A549 (cell line): ENCODE measurements at regions not wholly inside any gene's neighbourhood (a gene's known extent, or its start where the extent isn't known, plus 50 kb on each side); places are given as distances from the start of the nearest gene placed in this dataset.

Source experiments
- ATAC-seq, 2 experiments: fragments of 200-7000 bp in 1 of 2; fragments of >200 bp in 1 of 2; cut with Nextera tagmentation in 1 of 2; cut with Tn5 transposase in 1 of 2; 3 replicates each; pipeline versions ENCODE4 v1.8.0 to v1.9.1; 2018 to 2020; ENCODE audit warnings: mild to moderate bottlenecking in 1 of 2, moderate library complexity in 1 of 2
- CTCF ChIA-PET: fragments of 300-600 bp; sonication (Branson Sonifier 250); formaldehyde crosslinking; extraction: SDS; loops from one replicate; lab custom pipeline; 2021; ENCODE audit warnings: antibody characterized with exemption, inconsistent platforms; lab: Yijun Ruan, JAX
- POLR2A ChIA-PET: fragments of 350-600 bp; formaldehyde crosslinking; extraction: SDS; loops from one replicate; lab custom pipeline; 2021; ENCODE audit warnings: antibody characterized with exemption, inconsistent platforms; lab: Yijun Ruan, JAX
- DNase-seq, 2 experiments: peaks; one replicate each; pipeline versions ENCODE4 v3.0.0 to v3.0.0-alpha.2; 2011 to 2016; ENCODE audit warnings: low read depth in 1 of 2, low spot score in 1 of 2
- FAIRE-seq: peaks from 2 replicates; lab custom pipeline; 2011; peaks lifted over from hg19 to GRCh38; lab: Jason Lieb, UNC
- H3K27ac ChIP-seq, 2 experiments: fragments of >200 bp; sonication (Bioruptor Twin); formaldehyde crosslinking; 3 replicates each; pipeline ENCODE4 v1.5.1; 2016 to 2017
- H3K4me1 ChIP-seq: fragments of >200 bp; sonication (Bioruptor Twin); formaldehyde crosslinking; 3 replicates; pipeline ENCODE4 v1.6.1; 2016
- H3K4me2 ChIP-seq: fragments of >200 bp; sonication (Bioruptor Twin); formaldehyde crosslinking; 3 replicates; pipeline ENCODE4 v1.6.1; 2016
- H3K4me3 ChIP-seq: fragments of >200 bp; sonication (Bioruptor Twin); formaldehyde crosslinking; 3 replicates; pipeline ENCODE4 v1.5.1; 2016
- H3K9me3 ChIP-seq: fragments of >200 bp; sonication (Bioruptor Twin); formaldehyde crosslinking; 3 replicates; pipeline ENCODE4 v1.6.1; 2016
- BHLHE40 ChIP-seq: IDR thresholded peaks from 2 replicates; pipeline ENCODE4 v1.6.1; 2012; ENCODE audit warnings: low read depth, low read length, inconsistent platforms
- CEBPB ChIP-seq, 2 experiments: fragments of >200 bp in 1 of 2; sonication (Bioruptor Twin) in 1 of 2; formaldehyde crosslinking in 1 of 2; IDR thresholded peaks; 2 replicates each; pipeline ENCODE4 v1.6.1; 2012 to 2016
- EHF ChIP-seq: fragments of 250-450 bp; sonication (Bioruptor Pico); IDR thresholded peaks from 2 replicates; pipeline ENCODE4 v1.5.0; 2020; ENCODE audit warnings: mild to moderate bottlenecking
- EHMT2 ChIP-seq: fragments of 200-600 bp; sonication (generic); IDR thresholded peaks from 2 replicates; pipeline ENCODE4 v1.6.1; 2016; ENCODE audit warnings: antibody characterized with exemption, low read depth, mild to moderate bottlenecking, moderate library complexity
- EP300 ChIP-seq, 2 experiments: fragments of >200 bp; sonication (Bioruptor Twin); formaldehyde crosslinking; IDR thresholded peaks; 2 replicates in 1 of 2; 3 replicates in 1 of 2; pipeline ENCODE4 v1.6.1; 2016 to 2017
- FOXS1 ChIP-seq: fragments of 250-450 bp; sonication (Bioruptor Pico); IDR thresholded peaks from 2 replicates; pipeline ENCODE4 v1.5.0; 2020; ENCODE audit warnings: mild to moderate bottlenecking, moderate library complexity
- HDAC2 ChIP-seq: fragments of 200-600 bp; sonication (generic); IDR thresholded peaks from 2 replicates; pipeline ENCODE4 v1.6.1; 2016
- HEYL ChIP-seq: fragments of 250-450 bp; sonication (Bioruptor Pico); IDR thresholded peaks from 2 replicates; pipeline ENCODE4 v1.8.0; 2021; ENCODE audit warnings: mild to moderate bottlenecking, moderate library complexity
- HOXB13 ChIP-seq: fragments of 250-450 bp; sonication (Bioruptor Pico); IDR thresholded peaks from 2 replicates; pipeline ENCODE4 v1.5.0; 2020; ENCODE audit warnings: low read depth, mild to moderate bottlenecking, moderate library complexity
- NR3C1 ChIP-seq: fragments of >200 bp; sonication (Bioruptor Twin); formaldehyde crosslinking; IDR thresholded peaks from 3 replicates; pipeline ENCODE4 v1.6.1; 2017
- PHF8 ChIP-seq: fragments of 200-600 bp; sonication (generic); IDR thresholded peaks from 2 replicates; pipeline ENCODE4 v1.6.1; 2016; ENCODE audit warnings: low read depth, mild to moderate bottlenecking, antibody characterized with exemption, moderate library complexity, borderline replicate concordance
- RAD21 ChIP-seq, 2 experiments: fragments of >200 bp in 1 of 2; sonication (Bioruptor Twin) in 1 of 2; formaldehyde crosslinking in 1 of 2; IDR thresholded peaks in 1 of 2; conservative IDR thresholded peaks in 1 of 2; 2 replicates in 1 of 2; 3 replicates in 1 of 2; pipeline ENCODE4 v1.6.1; 2012 to 2018; ENCODE audit warnings: inconsistent platforms in 1 of 2
- SMC3 ChIP-seq: fragments of >200 bp; sonication (Bioruptor Twin); formaldehyde crosslinking; IDR thresholded peaks from 3 replicates; pipeline ENCODE4 v1.6.1; 2018; ENCODE audit warnings: inconsistent platforms
- TFCP2L1 ChIP-seq: fragments of 250-450 bp; sonication (Bioruptor Pico); IDR thresholded peaks from 2 replicates; pipeline ENCODE4 v1.5.0; 2021; ENCODE audit warnings: mild to moderate bottlenecking
- ZFP36 ChIP-seq: fragments of 450-650 bp; IDR thresholded peaks from 2 replicates; pipeline ENCODE4 v1.6.1; 2014; ENCODE audit warnings: borderline replicate concordance; ENCODE audit not compliant: partially characterized antibody
- WGBS: methylation state at CpG from one replicate; pipeline ENCODE4 v1.1.6; 2017; ENCODE audit errors: missing lambda C conversion rate; 5-methylcytosine and 5-hydroxymethylcytosine counted together
- TF ChIP-seq, protein P1 (sequence below): fragments of >200 bp; sonication (Bioruptor Twin); formaldehyde crosslinking; IDR thresholded peaks from 3 replicates; pipeline ENCODE4 v1.5.1; 2016
- TF ChIP-seq, protein P2 (sequence below): IDR thresholded peaks from 2 replicates; pipeline ENCODE4 v1.6.1; 2012
- TF ChIP-seq, protein P3 (sequence below): fragments of 200-600 bp; sonication (generic); IDR thresholded peaks from 2 replicates; pipeline ENCODE4 v1.6.1; 2016; ENCODE audit warnings: antibody characterized with exemption, mild to moderate bottlenecking, moderate library complexity
- TF ChIP-seq, protein P4 (sequence below): fragments of 250-450 bp; sonication (Bioruptor Pico); IDR thresholded peaks from 2 replicates; pipeline ENCODE4 v1.5.0; 2020; ENCODE audit warnings: low read depth, mild to moderate bottlenecking, moderate library complexity
- TF ChIP-seq, protein P5 (sequence below): fragments of >200 bp; sonication (Bioruptor Twin); formaldehyde crosslinking; IDR thresholded peaks from 3 replicates; pipeline ENCODE4 v1.6.1; 2016

DNA sequence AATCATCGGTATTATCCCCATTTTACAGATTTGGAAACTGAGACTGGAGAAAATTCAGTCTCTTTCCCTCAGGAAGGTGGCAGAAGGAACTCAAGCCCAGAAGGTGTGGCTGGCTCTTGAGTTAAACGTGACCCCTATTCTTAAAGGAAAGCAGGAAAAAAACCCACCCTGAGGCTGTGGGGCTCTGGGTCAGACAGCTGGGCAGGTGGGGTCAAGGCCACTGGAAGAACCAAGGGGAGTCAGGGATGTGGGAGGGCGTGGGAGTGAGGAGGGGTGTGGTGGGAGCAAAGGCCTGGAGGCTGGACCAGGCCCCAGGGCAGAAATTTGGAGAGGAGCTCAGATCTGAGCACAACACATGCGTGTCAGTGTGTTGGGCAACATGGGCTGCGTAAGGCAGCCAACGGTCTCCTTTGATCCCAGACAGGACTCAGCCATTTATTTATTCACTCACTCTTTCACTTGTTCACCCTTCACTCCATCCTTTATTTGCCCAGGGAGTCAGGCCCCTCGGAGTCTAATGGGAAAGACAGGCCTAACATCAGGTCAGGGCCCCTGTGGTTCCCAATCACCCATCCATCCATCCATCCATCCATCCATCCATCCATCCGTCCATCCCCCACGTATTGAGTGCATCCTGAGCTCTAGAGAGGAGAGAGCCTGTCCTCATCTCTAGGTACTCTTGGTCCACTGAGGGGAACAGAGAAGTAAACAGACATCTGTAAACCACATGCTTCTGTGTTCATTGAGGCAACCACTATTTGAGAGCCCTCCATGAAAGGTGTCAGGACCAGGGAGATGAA, 165.0 kb downstream of the VEGFA start:
- WGBS: 75% methylated on average over 8 of the region's 9 CpGs
- no peak overlapping the region for H3K4me3 ChIP-seq
- ATAC-seq (no peak), DNase-seq (no peak), FAIRE-seq (no peak)
- ChIA-PET POLR2A (no interaction called here), CTCF (interaction anchor here (1.1 kb wide), 2 partner anchors 21 to 70 kb away, joined by 3 read pairs; no protein-coding TSS in a partner anchor)
- H3K27ac ChIP-seq: no peak overlapping the region
- H3K4me2 ChIP-seq: no peak overlapping the region
- H3K4me1 ChIP-seq: no peaks in the 10 kb centered on the region
- no peaks in the 10 kb centered on the region for H3K9me3 ChIP-seq
- TF ChIP-seq ZFP36: no peak
- TF ChIP-seq FOXS1 (CRISPR knock-in tag): no peak
- TF ChIP-seq SMC3: no peak
- no peak for TF ChIP-seq CEBPB (IDR thresholded peaks at IDR 0.05)
- TF ChIP-seq, protein P1, sequence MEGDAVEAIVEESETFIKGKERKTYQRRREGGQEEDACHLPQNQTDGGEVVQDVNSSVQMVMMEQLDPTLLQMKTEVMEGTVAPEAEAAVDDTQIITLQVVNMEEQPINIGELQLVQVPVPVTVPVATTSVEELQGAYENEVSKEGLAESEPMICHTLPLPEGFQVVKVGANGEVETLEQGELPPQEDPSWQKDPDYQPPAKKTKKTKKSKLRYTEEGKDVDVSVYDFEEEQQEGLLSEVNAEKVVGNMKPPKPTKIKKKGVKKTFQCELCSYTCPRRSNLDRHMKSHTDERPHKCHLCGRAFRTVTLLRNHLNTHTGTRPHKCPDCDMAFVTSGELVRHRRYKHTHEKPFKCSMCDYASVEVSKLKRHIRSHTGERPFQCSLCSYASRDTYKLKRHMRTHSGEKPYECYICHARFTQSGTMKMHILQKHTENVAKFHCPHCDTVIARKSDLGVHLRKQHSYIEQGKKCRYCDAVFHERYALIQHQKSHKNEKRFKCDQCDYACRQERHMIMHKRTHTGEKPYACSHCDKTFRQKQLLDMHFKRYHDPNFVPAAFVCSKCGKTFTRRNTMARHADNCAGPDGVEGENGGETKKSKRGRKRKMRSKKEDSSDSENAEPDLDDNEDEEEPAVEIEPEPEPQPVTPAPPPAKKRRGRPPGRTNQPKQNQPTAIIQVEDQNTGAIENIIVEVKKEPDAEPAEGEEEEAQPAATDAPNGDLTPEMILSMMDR: no peak
- TF ChIP-seq NR3C1: no peak
- TF ChIP-seq, protein P2, sequence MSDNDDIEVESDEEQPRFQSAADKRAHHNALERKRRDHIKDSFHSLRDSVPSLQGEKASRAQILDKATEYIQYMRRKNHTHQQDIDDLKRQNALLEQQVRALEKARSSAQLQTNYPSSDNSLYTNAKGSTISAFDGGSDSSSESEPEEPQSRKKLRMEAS: no peak
- TF ChIP-seq, protein P3, sequence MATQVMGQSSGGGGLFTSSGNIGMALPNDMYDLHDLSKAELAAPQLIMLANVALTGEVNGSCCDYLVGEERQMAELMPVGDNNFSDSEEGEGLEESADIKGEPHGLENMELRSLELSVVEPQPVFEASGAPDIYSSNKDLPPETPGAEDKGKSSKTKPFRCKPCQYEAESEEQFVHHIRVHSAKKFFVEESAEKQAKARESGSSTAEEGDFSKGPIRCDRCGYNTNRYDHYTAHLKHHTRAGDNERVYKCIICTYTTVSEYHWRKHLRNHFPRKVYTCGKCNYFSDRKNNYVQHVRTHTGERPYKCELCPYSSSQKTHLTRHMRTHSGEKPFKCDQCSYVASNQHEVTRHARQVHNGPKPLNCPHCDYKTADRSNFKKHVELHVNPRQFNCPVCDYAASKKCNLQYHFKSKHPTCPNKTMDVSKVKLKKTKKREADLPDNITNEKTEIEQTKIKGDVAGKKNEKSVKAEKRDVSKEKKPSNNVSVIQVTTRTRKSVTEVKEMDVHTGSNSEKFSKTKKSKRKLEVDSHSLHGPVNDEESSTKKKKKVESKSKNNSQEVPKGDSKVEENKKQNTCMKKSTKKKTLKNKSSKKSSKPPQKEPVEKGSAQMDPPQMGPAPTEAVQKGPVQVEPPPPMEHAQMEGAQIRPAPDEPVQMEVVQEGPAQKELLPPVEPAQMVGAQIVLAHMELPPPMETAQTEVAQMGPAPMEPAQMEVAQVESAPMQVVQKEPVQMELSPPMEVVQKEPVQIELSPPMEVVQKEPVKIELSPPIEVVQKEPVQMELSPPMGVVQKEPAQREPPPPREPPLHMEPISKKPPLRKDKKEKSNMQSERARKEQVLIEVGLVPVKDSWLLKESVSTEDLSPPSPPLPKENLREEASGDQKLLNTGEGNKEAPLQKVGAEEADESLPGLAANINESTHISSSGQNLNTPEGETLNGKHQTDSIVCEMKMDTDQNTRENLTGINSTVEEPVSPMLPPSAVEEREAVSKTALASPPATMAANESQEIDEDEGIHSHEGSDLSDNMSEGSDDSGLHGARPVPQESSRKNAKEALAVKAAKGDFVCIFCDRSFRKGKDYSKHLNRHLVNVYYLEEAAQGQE: no peak
- TF ChIP-seq BHLHE40: no peak
- no peak for TF ChIP-seq EP300 (IDR thresholded peaks at IDR 0.05)
- no peak for TF ChIP-seq EHMT2
- TF ChIP-seq HDAC2: no peak
- TF ChIP-seq, protein P4, sequence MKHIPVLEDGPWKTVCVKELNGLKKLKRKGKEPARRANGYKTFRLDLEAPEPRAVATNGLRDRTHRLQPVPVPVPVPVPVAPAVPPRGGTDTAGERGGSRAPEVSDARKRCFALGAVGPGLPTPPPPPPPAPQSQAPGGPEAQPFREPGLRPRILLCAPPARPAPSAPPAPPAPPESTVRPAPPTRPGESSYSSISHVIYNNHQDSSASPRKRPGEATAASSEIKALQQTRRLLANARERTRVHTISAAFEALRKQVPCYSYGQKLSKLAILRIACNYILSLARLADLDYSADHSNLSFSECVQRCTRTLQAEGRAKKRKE (CRISPR knock-in tag): no peak
- no peak for TF ChIP-seq EHF (CRISPR knock-in tag)
- TF ChIP-seq RAD21 (conservative IDR thresholded peaks at IDR 0.05 in 1 of 2, IDR thresholded peaks at IDR 0.05 in 1 of 2): no peak
- no peak for TF ChIP-seq HOXB13
- no peak for TF ChIP-seq HEYL (CRISPR knock-in tag)
- TF ChIP-seq PHF8: no peak
- TF ChIP-seq, all 56 proteins: peak for 0

DNA sequence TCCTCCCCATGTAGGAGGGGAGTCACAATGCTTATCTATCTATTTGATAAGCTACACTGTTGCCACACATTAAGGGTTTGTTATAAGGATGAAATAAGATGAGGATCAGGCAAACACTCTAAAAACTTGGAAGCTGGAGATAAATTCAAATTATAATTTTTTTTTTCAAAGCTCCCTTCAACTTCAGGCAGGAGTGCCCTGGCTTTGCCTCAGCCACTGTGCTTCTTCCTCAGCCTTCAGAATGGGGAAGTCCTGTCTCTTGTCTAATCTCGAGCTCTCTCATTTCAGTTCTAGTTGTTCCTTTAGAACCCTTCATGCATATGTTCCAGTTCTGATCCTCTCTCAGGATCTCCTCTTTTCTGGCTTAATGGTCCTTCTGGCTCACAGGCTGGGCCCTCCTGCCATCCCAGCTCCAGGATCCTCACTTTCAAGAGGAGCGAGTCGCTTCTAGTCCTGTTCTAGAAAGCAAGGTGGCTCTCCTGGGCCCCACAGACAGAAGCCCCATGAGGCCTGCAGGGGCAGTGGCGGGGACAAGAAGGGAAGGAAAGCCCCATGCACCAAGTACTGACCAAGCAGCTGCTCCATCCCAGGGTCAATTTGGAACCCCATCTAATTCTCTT, 164.3 kb downstream of the VEGFA start:
- CTCF ChIA-PET: interaction anchor here (1.1 kb wide), 2 partner anchors 20 to 69 kb away, joined by 3 read pairs; no protein-coding TSS in a partner anchor
- ATAC-seq: no peak
- FAIRE-seq: no peak
- TF ChIP-seq TFCP2L1 (CRISPR knock-in tag) (no peak), FOXS1 (CRISPR knock-in tag) (no peak), RAD21 (conservative IDR thresholded peaks at IDR 0.05 in 1 of 2, IDR thresholded peaks at IDR 0.05 in 1 of 2) (no peak)
- TF ChIP-seq, protein P5, sequence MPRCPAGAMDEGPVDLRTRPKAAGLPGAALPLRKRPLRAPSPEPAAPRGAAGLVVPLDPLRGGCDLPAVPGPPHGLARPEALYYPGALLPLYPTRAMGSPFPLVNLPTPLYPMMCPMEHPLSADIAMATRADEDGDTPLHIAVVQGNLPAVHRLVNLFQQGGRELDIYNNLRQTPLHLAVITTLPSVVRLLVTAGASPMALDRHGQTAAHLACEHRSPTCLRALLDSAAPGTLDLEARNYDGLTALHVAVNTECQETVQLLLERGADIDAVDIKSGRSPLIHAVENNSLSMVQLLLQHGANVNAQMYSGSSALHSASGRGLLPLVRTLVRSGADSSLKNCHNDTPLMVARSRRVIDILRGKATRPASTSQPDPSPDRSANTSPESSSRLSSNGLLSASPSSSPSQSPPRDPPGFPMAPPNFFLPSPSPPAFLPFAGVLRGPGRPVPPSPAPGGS: no peak
- TF ChIP-seq, protein P3: no peak
- POLR2A ChIA-PET: no interaction called here
- Histone ChIP-seq H3K4me3 (no peak overlapping the region), H3K27ac (no peak overlapping the region), H3K4me2 (no peak overlapping the region), H3K4me1 (no peaks in the 10 kb centered on the region), H3K9me3 (no peaks in the 10 kb centered on the region)
- WGBS: 86% methylated on average over 4 of the region's 4 CpGs
- no peak for DNase-seq
